ENCODE measurements at regions not wholly inside any gene's neighbourhood (a gene's known extent, or its start where the extent isn't known, plus 50 kb on each side); places are given as distances from the start of the nearest gene placed in this dataset.

- TF ChIP-seq CTCF (IDR thresholded peaks at IDR 0.05; ENCODE audit: control extremely low read depth, extremely low read depth, low read depth, missing control alignments), result no peak
- ChIA-PET POLR2A (interaction anchor here (0.5 kb wide), 1 partner anchor 164 kb away, joined by 4 read pairs; no protein-coding TSS in a partner anchor), CTCF (no interaction called here)
- no peak for DNase-seq (ENCODE audit: extremely low spot score)
These were observed 141.6 kb upstream of the RIOK3 start for GRCh38 chr18:23311351-23312121.

GRCh38 chr18:23313379-23313778, 139.7 kb upstream of the RIOK3 start:
- ChIA-PET CTCF (interaction anchor here (1.5 kb wide), 1 partner anchor 9 kb away, joined by 4 read pairs; no protein-coding TSS in a partner anchor), POLR2A (no interaction called here)
- no peak for DNase-seq (ENCODE audit: extremely low spot score)
- TF ChIP-seq CTCF (IDR thresholded peaks at IDR 0.05; ENCODE audit: control extremely low read depth, extremely low read depth, low read depth, missing control alignments), result no peak

- ChIA-PET POLR2A (no interaction called here), CTCF (no interaction called here)
- TF ChIP-seq CTCF (IDR thresholded peaks at IDR 0.05; ENCODE audit: control extremely low read depth, extremely low read depth, low read depth, missing control alignments), result no peak
- no peak for DNase-seq (ENCODE audit: extremely low spot score)
These were observed 138.4 kb upstream of the RIOK3 start for GRCh38 chr18:23314672-23315071.

- ChIA-PET CTCF (no interaction called here), POLR2A (no interaction called here)
- DNase-seq (ENCODE audit: extremely low spot score), result no peak
- TF ChIP-seq CTCF (IDR thresholded peaks at IDR 0.05; ENCODE audit: control extremely low read depth, extremely low read depth, low read depth, missing control alignments), result no peak
These were observed 136.8 kb upstream of the RIOK3 start for GRCh38 chr18:23316316-23316715.

- no peak for TF ChIP-seq CTCF (IDR thresholded peaks at IDR 0.05; ENCODE audit: control extremely low read depth, extremely low read depth, low read depth, missing control alignments)
- CTCF ChIA-PET, result no interaction called here
- POLR2A ChIA-PET, result no interaction called here
- no peak for DNase-seq (ENCODE audit: extremely low spot score)
These were observed 136.1 kb upstream of the RIOK3 start for GRCh38 chr18:23316988-23317387.

- no peak for DNase-seq (ENCODE audit: extremely low spot score)
- TF ChIP-seq CTCF (IDR thresholded peaks at IDR 0.05; ENCODE audit: control extremely low read depth, extremely low read depth, low read depth, missing control alignments), result no peak
- ChIA-PET POLR2A (no interaction called here), CTCF (no interaction called here)
These were observed 135.0 kb upstream of the RIOK3 start for GRCh38 chr18:23317975-23318675.
